Keratinocyte (primary cell): ENCODE measurements at regions not wholly inside any gene's neighbourhood (a gene's known extent, or its start where the extent isn't known, plus 50 kb on each side); places are given as distances from the start of the nearest gene placed in this dataset.

Source experiments
- DNase-seq: peaks from one replicate; pipeline ENCODE4 v3.0.0-alpha.2; 2011; ENCODE audit warnings: low read depth, missing footprints, low spot score
- FAIRE-seq: peaks from 2 replicates; lab custom pipeline; 2011; peaks lifted over from hg19 to GRCh38; lab: Jason Lieb, UNC
- H2AFZ ChIP-seq: 2 replicates; pipeline ENCODE4 v1.6.0; 2012; ENCODE audit warnings: low read length, control low read depth, inconsistent platforms; ENCODE audit not compliant: control insufficient read depth
- H3K27ac ChIP-seq: 2 replicates; pipeline ENCODE4 v1.5.1; 2011; ENCODE audit warnings: low read length; ENCODE audit not compliant: control insufficient read depth, insufficient read depth
- H3K27me3 ChIP-seq: 3 replicates; pipeline ENCODE4 v1.6.0; 2011; ENCODE audit warnings: low read length; ENCODE audit not compliant: control insufficient read depth, insufficient read depth; ENCODE audit errors: extremely low read depth
- H3K36me3 ChIP-seq, 2 experiments: 2 replicates in 1 of 2; 3 replicates in 1 of 2; pipeline ENCODE4 v1.5.1; 2011; ENCODE audit warnings: low read length in 2 of 2, mild to moderate bottlenecking in 1 of 2; ENCODE audit not compliant: control insufficient read depth in 2 of 2, insufficient read depth in 2 of 2; ENCODE audit errors: extremely low read depth in 1 of 2
- H3K4me1 ChIP-seq: 3 replicates; pipeline ENCODE4 v1.5.1; 2011; ENCODE audit warnings: low read length; ENCODE audit not compliant: control insufficient read depth, insufficient read depth; ENCODE audit errors: extremely low read depth
- H3K4me2 ChIP-seq: 3 replicates; pipeline ENCODE4 v1.6.0; 2011; ENCODE audit warnings: low read depth, low read length; ENCODE audit not compliant: control insufficient read depth, insufficient read depth; ENCODE audit errors: extremely low read depth
- H3K4me3 ChIP-seq, 3 experiments: fragments of 200-600 bp in 1 of 3; sonication (generic) in 1 of 3; 2 replicates in 2 of 3; 3 replicates in 1 of 3; pipeline ENCODE4 v1.5.1; 2011 to 2016; ENCODE audit warnings: low read length in 3 of 3, mild to moderate bottlenecking in 3 of 3, control low read depth in 2 of 3, inconsistent platforms in 1 of 3, low read depth in 1 of 3, mixed read lengths in 1 of 3, mixed run types in 1 of 3, moderate library complexity in 1 of 3; ENCODE audit not compliant: control insufficient read depth in 2 of 3, insufficient read depth in 2 of 3; ENCODE audit errors: extremely low read depth in 1 of 3
- H3K79me2 ChIP-seq: 2 replicates; pipeline ENCODE4 v1.6.0; 2012; ENCODE audit warnings: low read length; ENCODE audit not compliant: control insufficient read depth, insufficient read depth
- H3K9ac ChIP-seq: 3 replicates; pipeline ENCODE4 v1.6.0; 2011; ENCODE audit warnings: low read length; ENCODE audit not compliant: control insufficient read depth, insufficient read depth; ENCODE audit errors: extremely low read depth
- H3K9me1 ChIP-seq: 3 replicates; pipeline ENCODE4 v1.6.0; 2011; ENCODE audit warnings: low read length; ENCODE audit not compliant: control insufficient read depth, insufficient read depth; ENCODE audit errors: extremely low read depth
- H3K9me3 ChIP-seq: 2 replicates; pipeline ENCODE4 v1.5.1; 2012; ENCODE audit warnings: low read depth, low read length; ENCODE audit not compliant: control insufficient read depth
- H4K20me1 ChIP-seq: 3 replicates; pipeline ENCODE4 v1.6.0; 2011; ENCODE audit warnings: low read length; ENCODE audit not compliant: control insufficient read depth, insufficient read depth; ENCODE audit errors: extremely low read depth
- CTCF ChIP-seq, 3 experiments: IDR thresholded peaks in 1 of 3; conservative IDR thresholded peaks in 1 of 3; optimal IDR thresholded peaks in 1 of 3; 2 replicates in 2 of 3; 3 replicates in 1 of 3; pipeline versions ENCODE3 to v1.5.1; 2011; ENCODE audit warnings: low read length in 3 of 3, mild to moderate bottlenecking in 3 of 3, moderate library complexity in 2 of 3, control low read depth in 1 of 3, inconsistent platforms in 1 of 3; ENCODE audit not compliant: insufficient read depth in 2 of 3; ENCODE audit errors: extremely low read depth in 1 of 3
- EZH2 ChIP-seq: IDR thresholded peaks from one replicate; pipeline ENCODE4 v1.6.1; 2012; ENCODE audit warnings: inconsistent platforms, mild to moderate bottlenecking, low read length, moderate library complexity
- dilution Hi-C: fragments of 300-500 bp; cut with MboI; formaldehyde crosslinking; loops from one replicate; pipeline ENCODE4 v1.7.0; 2020; ENCODE audit warnings: low sequenced_read_pairs; ENCODE audit not compliant: extremely low pct_ligation_motif_present

DNA sequence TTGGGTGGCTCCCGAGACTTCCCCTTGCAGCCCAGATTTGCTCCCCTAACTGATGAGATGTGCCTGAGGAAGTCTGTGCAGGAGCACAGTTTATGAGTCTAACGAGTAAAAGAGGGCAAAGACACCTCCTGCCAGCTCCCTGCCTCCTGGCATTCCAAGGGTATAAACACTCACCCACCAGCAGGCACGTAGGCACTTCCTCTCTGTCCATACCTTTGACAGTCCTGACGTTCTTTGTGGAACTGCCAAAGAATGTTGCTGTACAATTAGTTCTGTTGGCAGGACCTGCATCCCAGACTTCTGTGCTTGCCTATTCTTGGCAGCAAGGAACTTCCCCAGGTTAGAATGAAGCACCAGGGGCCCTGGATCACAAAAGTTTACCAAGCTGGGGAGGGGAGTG lies 889.3 kb downstream of the BCL11B start:
- H3K9me3 ChIP-seq: no peaks in the 10 kb centered on the region
- no peaks in the 10 kb centered on the region for H3K27me3 ChIP-seq
- DNase-seq: no peak
- TF ChIP-seq CTCF (optimal IDR thresholded peaks at IDR 0.05 in 1 of 3, IDR thresholded peaks at IDR 0.05 in 1 of 3, conservative IDR thresholded peaks at IDR 0.05 in 1 of 3; ENCODE audit: extremely low read depth in 1 of 3, insufficient read depth in 2 of 3, low read length in 3 of 3) (no peak), EZH2 (no peak)
- peaks cover 8% of the 10 kb centered on the region for H3K4me1 ChIP-seq
- FAIRE-seq: peak; percentile 89
- no peaks in the 10 kb centered on the region for H4K20me1 ChIP-seq
- H3K4me2 ChIP-seq: peak overlapping the region; percentile 7
- H3K9ac ChIP-seq: no peak overlapping the region
- dilution Hi-C loops: no loop called here
- H3K9me1 ChIP-seq: no peaks in the 10 kb centered on the region
- H2AFZ ChIP-seq: no peak overlapping the region
- no peak overlapping the region for H3K4me3 ChIP-seq
- no peak overlapping the region for H3K27ac ChIP-seq
- no peaks in the 10 kb centered on the region for H3K36me3 ChIP-seq
- no peaks in the 10 kb centered on the region for H3K79me2 ChIP-seq

- Histone ChIP-seq H3K9me3 (no peaks in the 10 kb centered on the region), H3K4me3 (no peak overlapping the region), H3K27me3 (no peaks in the 10 kb centered on the region), H4K20me1 (no peaks in the 10 kb centered on the region), H2AFZ (no peak overlapping the region), H3K27ac (no peak overlapping the region), H3K79me2 (no peaks in the 10 kb centered on the region), H3K36me3 (no peaks in the 10 kb centered on the region), H3K9ac (no peak overlapping the region), H3K4me1 (peaks cover 8% of the 10 kb centered on the region), H3K9me1 (no peaks in the 10 kb centered on the region), H3K4me2 (no peak overlapping the region)
- FAIRE-seq (no peak), DNase-seq (no peak)
- dilution Hi-C loops: no loop called here
- TF ChIP-seq EZH2: no peak
- no peak for TF ChIP-seq CTCF (optimal IDR thresholded peaks at IDR 0.05 in 1 of 3, IDR thresholded peaks at IDR 0.05 in 1 of 3, conservative IDR thresholded peaks at IDR 0.05 in 1 of 3; ENCODE audit: extremely low read depth in 1 of 3, insufficient read depth in 2 of 3, low read length in 3 of 3)
Measured at GRCh38 chr14:98385851-98386250, 886.1 kb downstream of the BCL11B start.
